ENCODE measurements at regions not wholly inside any gene's neighbourhood (a gene's known extent, or its start where the extent isn't known, plus 50 kb on each side); places are given as distances from the start of the nearest gene placed in this dataset.
A peak's percentile ranks its signal among the peaks of the same experiment; 100 is the strongest.

GRCh38 chr3:18112674-18113375, 312.3 kb downstream of the SATB1 start:
- 86% methylated on average over 5 of the region's 5 CpGs for WGBS
- H3K36me3 ChIP-seq (ENCODE audit: control insufficient read depth in 2 of 2, insufficient read depth in 2 of 2, low read length in 1 of 2), result no peaks in the 10 kb centered on the region
- H3K27me3 ChIP-seq (ENCODE audit: control insufficient read depth in 2 of 2, insufficient read depth in 1 of 2, low read length in 1 of 2), result no peaks in the 10 kb centered on the region
- no peak overlapping the region for H3K27ac ChIP-seq (ENCODE audit: low read depth in 1 of 2, low read length in 1 of 2)
- peak in 1 of 9 donors; percentile 15 for DNase-seq (ENCODE audit: low read depth in 6 of 9, low spot score in 9 of 9)
- H3K9me3 ChIP-seq (ENCODE audit: control insufficient read depth in 2 of 2, insufficient read depth in 1 of 2, low read length in 1 of 2), result no peaks in the 10 kb centered on the region
- H3K4me1 ChIP-seq (ENCODE audit: control insufficient read depth in 2 of 2, insufficient read depth in 2 of 2, low read length in 2 of 2), result peaks cover 11 to 25% of the 10 kb centered on the region in 2 donors
- H3K4me3 ChIP-seq (ENCODE audit: low read length in 2 of 2), result no peak overlapping the region

- DNase-seq (ENCODE audit: low read depth in 6 of 9, low spot score in 9 of 9), result peak in 4 of 9 donors; percentile 25 to 75 (median 42)
- H3K9me3 ChIP-seq (ENCODE audit: control insufficient read depth in 2 of 2, insufficient read depth in 1 of 2, low read length in 1 of 2), result no peaks in the 10 kb centered on the region
- H3K27ac ChIP-seq (ENCODE audit: low read depth in 1 of 2, low read length in 1 of 2), result peak overlapping the region in 1 of 2 donors; percentile 56
- peak overlapping the region; percentile 8 to 52 for H3K4me3 ChIP-seq (ENCODE audit: low read length in 2 of 2)
- 1% methylated on average over 6 of the region's 6 CpGs for WGBS
- no peaks in the 10 kb centered on the region for H3K36me3 ChIP-seq (ENCODE audit: control insufficient read depth in 2 of 2, insufficient read depth in 2 of 2, low read length in 1 of 2)
- H3K4me1 ChIP-seq (ENCODE audit: control insufficient read depth in 2 of 2, insufficient read depth in 2 of 2, low read length in 2 of 2), result peaks cover 11 to 25% of the 10 kb centered on the region in 2 donors
- H3K27me3 ChIP-seq (ENCODE audit: control insufficient read depth in 2 of 2, insufficient read depth in 1 of 2, low read length in 1 of 2), result no peaks in the 10 kb centered on the region
Observed at GRCh38 chr3:18111796-18112232, 313.3 kb downstream of the SATB1 start.

GRCh38 chr3:18103591-18103990, 321.5 kb downstream of the SATB1 start:
- H3K27ac ChIP-seq (ENCODE audit: low read depth in 1 of 2, low read length in 1 of 2), result no peak overlapping the region
- H3K4me3 ChIP-seq (ENCODE audit: low read length in 2 of 2), result no peak overlapping the region
- H3K27me3 ChIP-seq (ENCODE audit: control insufficient read depth in 2 of 2, insufficient read depth in 1 of 2, low read length in 1 of 2), result no peaks in the 10 kb centered on the region
- no peaks in the 10 kb centered on the region for H3K36me3 ChIP-seq (ENCODE audit: control insufficient read depth in 2 of 2, insufficient read depth in 2 of 2, low read length in 1 of 2)
- DNase-seq (ENCODE audit: low read depth in 6 of 9, low spot score in 9 of 9), result no peak
- peaks cover 0 to 9% of the 10 kb centered on the region in 2 donors for H3K4me1 ChIP-seq (ENCODE audit: control insufficient read depth in 2 of 2, insufficient read depth in 2 of 2, low read length in 2 of 2)
- 99% methylated on average over 3 of the region's 3 CpGs for WGBS
- no peaks in the 10 kb centered on the region for H3K9me3 ChIP-seq (ENCODE audit: control insufficient read depth in 2 of 2, insufficient read depth in 1 of 2, low read length in 1 of 2)

DNA sequence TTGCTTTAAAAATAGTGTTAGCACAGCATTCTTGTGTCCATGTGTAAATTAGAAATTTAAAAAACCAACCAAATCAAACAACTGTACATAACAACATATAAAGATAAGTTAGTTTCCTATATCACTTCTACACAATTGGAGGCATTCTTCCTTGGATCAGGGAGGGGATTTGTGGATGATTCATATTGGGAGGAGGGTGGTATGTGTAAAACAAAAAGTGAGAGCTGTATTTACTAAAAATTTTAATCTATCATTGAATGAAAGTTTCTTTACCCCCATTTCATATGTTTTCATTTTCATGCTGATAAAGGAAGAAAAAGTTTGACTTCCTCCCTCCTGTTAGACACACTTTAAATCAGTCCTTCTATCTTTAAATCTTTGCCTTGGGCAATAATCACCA, 325.0 kb downstream of the SATB1 start:
- Histone ChIP-seq H3K9me3 (ENCODE audit: control insufficient read depth in 2 of 2, insufficient read depth in 1 of 2, low read length in 1 of 2) (peaks cover 0 to 5% of the 10 kb centered on the region in 2 donors), H3K27ac (ENCODE audit: low read depth in 1 of 2, low read length in 1 of 2) (no peak overlapping the region), H3K4me1 (ENCODE audit: control insufficient read depth in 2 of 2, insufficient read depth in 2 of 2, low read length in 2 of 2) (peaks cover 0 to 9% of the 10 kb centered on the region in 2 donors), H3K36me3 (ENCODE audit: control insufficient read depth in 2 of 2, insufficient read depth in 2 of 2, low read length in 1 of 2) (peaks cover 0 to 2% of the 10 kb centered on the region in 2 donors), H3K27me3 (ENCODE audit: control insufficient read depth in 2 of 2, insufficient read depth in 1 of 2, low read length in 1 of 2) (no peaks in the 10 kb centered on the region), H3K4me3 (ENCODE audit: low read length in 2 of 2) (no peak overlapping the region)
- no peak for DNase-seq (ENCODE audit: low read depth in 6 of 9, low spot score in 9 of 9)

GRCh38 chr3:18099611-18100010, 325.5 kb downstream of the SATB1 start:
- Histone ChIP-seq H3K9me3 (ENCODE audit: control insufficient read depth in 2 of 2, insufficient read depth in 1 of 2, low read length in 1 of 2) (peaks cover 0 to 5% of the 10 kb centered on the region in 2 donors), H3K36me3 (ENCODE audit: control insufficient read depth in 2 of 2, insufficient read depth in 2 of 2, low read length in 1 of 2) (peaks cover 0 to 2% of the 10 kb centered on the region in 2 donors), H3K27ac (ENCODE audit: low read depth in 1 of 2, low read length in 1 of 2) (no peak overlapping the region), H3K4me3 (ENCODE audit: low read length in 2 of 2) (no peak overlapping the region), H3K27me3 (ENCODE audit: control insufficient read depth in 2 of 2, insufficient read depth in 1 of 2, low read length in 1 of 2) (no peaks in the 10 kb centered on the region), H3K4me1 (ENCODE audit: control insufficient read depth in 2 of 2, insufficient read depth in 2 of 2, low read length in 2 of 2) (peaks cover 0 to 9% of the 10 kb centered on the region in 2 donors)
- 89% methylated on average over 5 of the region's 5 CpGs for WGBS
- DNase-seq (ENCODE audit: low read depth in 6 of 9, low spot score in 9 of 9), result no peak

DNA sequence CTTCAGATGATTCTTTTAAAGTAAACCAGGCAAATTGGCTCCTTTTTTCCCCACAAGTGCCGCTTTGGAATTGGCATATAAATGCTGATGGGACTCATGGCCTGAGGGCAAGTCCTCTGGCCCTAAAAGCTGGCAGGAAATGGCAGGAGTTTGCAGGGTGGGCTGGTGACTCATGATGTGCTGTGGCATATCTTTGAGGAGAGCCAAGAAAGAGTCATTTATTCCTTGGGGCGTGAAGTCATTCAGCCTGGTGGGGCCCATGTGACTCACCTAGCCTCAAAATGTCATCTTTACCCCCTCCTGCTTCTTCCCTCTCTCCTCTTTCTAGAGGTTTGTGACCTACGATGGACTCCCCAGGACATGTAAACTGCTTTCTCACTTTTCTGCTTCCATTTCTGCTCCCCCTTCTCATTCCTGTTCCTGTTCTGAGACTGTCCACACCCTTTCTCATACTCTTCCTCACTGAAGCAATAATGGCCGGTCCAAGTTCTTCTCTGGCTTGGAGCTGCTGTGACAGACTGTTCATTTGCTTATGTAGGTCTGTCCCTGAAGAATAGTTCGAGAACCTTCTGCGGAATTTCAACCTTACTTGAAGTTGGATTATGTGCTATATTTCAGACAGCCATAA, 326.1 kb downstream of the SATB1 start:
- WGBS, result 95% methylated on average over 6 of the region's 6 CpGs
- H3K9me3 ChIP-seq (ENCODE audit: control insufficient read depth in 2 of 2, insufficient read depth in 1 of 2, low read length in 1 of 2), result peaks cover 0 to 5% of the 10 kb centered on the region in 2 donors
- peaks cover 0 to 2% of the 10 kb centered on the region in 2 donors for H3K36me3 ChIP-seq (ENCODE audit: control insufficient read depth in 2 of 2, insufficient read depth in 2 of 2, low read length in 1 of 2)
- H3K27me3 ChIP-seq (ENCODE audit: control insufficient read depth in 2 of 2, insufficient read depth in 1 of 2, low read length in 1 of 2), result no peaks in the 10 kb centered on the region
- no peak for DNase-seq (ENCODE audit: low read depth in 6 of 9, low spot score in 9 of 9)
- H3K4me1 ChIP-seq (ENCODE audit: control insufficient read depth in 2 of 2, insufficient read depth in 2 of 2, low read length in 2 of 2), result peaks cover 0 to 9% of the 10 kb centered on the region in 2 donors
- H3K4me3 ChIP-seq (ENCODE audit: low read length in 2 of 2), result no peak overlapping the region
- no peak overlapping the region for H3K27ac ChIP-seq (ENCODE audit: low read depth in 1 of 2, low read length in 1 of 2)

DNA sequence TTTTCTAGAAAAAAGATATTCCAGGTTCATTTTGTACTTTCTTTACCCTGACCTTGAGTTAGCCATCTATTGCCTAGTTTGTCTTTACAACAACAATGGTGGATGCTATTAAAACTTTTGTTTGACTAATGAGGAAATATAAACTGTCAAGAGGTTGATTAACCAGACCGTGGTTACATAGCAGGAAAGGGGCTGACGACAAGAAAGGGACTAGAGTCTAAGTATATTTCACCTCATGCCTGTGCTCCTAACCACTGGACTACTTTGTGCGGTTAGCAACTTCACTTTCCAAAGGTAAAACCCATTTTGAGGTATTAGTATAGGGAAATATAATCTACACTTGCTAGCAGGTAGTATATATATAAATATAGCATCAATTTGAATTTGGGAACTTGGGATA, 327.1 kb downstream of the SATB1 start:
- WGBS, result 40% methylated on average over 3 of the region's 3 CpGs
- H3K4me3 ChIP-seq (ENCODE audit: low read length in 2 of 2), result no peak overlapping the region

DNA sequence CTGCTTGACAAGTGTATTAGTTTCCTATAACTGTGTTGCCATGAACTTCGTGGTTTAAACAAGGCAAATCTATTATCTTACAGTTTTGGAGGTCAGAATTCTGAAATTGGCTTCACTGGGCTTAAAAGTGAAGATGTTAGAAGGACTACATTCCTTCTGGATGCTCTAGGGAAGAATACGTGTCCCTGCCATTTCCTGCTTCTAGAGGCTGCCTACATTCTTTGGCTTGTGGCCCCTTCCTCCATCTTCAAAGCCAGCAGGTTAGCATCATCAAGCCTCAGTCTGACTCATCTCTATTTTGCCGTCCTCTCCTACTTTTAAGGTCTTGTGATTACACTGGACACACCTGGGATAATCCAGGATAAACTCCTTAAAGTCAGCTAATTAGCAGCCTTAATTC, 327.7 kb downstream of the SATB1 start:
- Histone ChIP-seq H3K4me1 (ENCODE audit: control insufficient read depth in 2 of 2, insufficient read depth in 2 of 2, low read length in 2 of 2) (peaks cover 0 to 9% of the 10 kb centered on the region in 2 donors), H3K9me3 (ENCODE audit: control insufficient read depth in 2 of 2, insufficient read depth in 1 of 2, low read length in 1 of 2) (peaks cover 0 to 5% of the 10 kb centered on the region in 2 donors), H3K4me3 (ENCODE audit: low read length in 2 of 2) (no peak overlapping the region), H3K36me3 (ENCODE audit: control insufficient read depth in 2 of 2, insufficient read depth in 2 of 2, low read length in 1 of 2) (peaks cover 0 to 2% of the 10 kb centered on the region in 2 donors), H3K27ac (ENCODE audit: low read depth in 1 of 2, low read length in 1 of 2) (no peak overlapping the region), H3K27me3 (ENCODE audit: control insufficient read depth in 2 of 2, insufficient read depth in 1 of 2, low read length in 1 of 2) (no peaks in the 10 kb centered on the region)
- WGBS, result 98% methylated on average over 3 of the region's 3 CpGs
- DNase-seq (ENCODE audit: low read depth in 6 of 9, low spot score in 9 of 9), result no peak

More for the DNA sequence above, 327.1 kb downstream of the SATB1 start:
- no peak overlapping the region for H3K27ac ChIP-seq (ENCODE audit: low read depth in 1 of 2, low read length in 1 of 2)
- no peak for DNase-seq (ENCODE audit: low read depth in 6 of 9, low spot score in 9 of 9)
- H3K27me3 ChIP-seq (ENCODE audit: control insufficient read depth in 2 of 2, insufficient read depth in 1 of 2, low read length in 1 of 2), result no peaks in the 10 kb centered on the region
- H3K4me1 ChIP-seq (ENCODE audit: control insufficient read depth in 2 of 2, insufficient read depth in 2 of 2, low read length in 2 of 2), result peaks cover 0 to 9% of the 10 kb centered on the region in 2 donors
- peaks cover 0 to 2% of the 10 kb centered on the region in 2 donors for H3K36me3 ChIP-seq (ENCODE audit: control insufficient read depth in 2 of 2, insufficient read depth in 2 of 2, low read length in 1 of 2)
- peaks cover 0 to 5% of the 10 kb centered on the region in 2 donors for H3K9me3 ChIP-seq (ENCODE audit: control insufficient read depth in 2 of 2, insufficient read depth in 1 of 2, low read length in 1 of 2)

GRCh38 chr3:18092726-18093125, 332.4 kb downstream of the SATB1 start:
- Histone ChIP-seq H3K36me3 (ENCODE audit: control insufficient read depth in 2 of 2, insufficient read depth in 2 of 2, low read length in 1 of 2) (peaks cover 0 to 2% of the 10 kb centered on the region in 2 donors), H3K4me3 (ENCODE audit: low read length in 2 of 2) (no peak overlapping the region), H3K27ac (ENCODE audit: low read depth in 1 of 2, low read length in 1 of 2) (no peak overlapping the region), H3K9me3 (ENCODE audit: control insufficient read depth in 2 of 2, insufficient read depth in 1 of 2, low read length in 1 of 2) (peaks cover 0 to 5% of the 10 kb centered on the region in 2 donors), H3K27me3 (ENCODE audit: control insufficient read depth in 2 of 2, insufficient read depth in 1 of 2, low read length in 1 of 2) (no peaks in the 10 kb centered on the region), H3K4me1 (ENCODE audit: control insufficient read depth in 2 of 2, insufficient read depth in 2 of 2, low read length in 2 of 2) (peaks cover 7 to 9% of the 10 kb centered on the region in 2 donors)
- DNase-seq (ENCODE audit: low read depth in 6 of 9, low spot score in 9 of 9), result no peak
- WGBS, result 93% methylated on average over 5 of the region's 5 CpGs

Measured in thymus (tissue), 11 donors.